Right lung (tissue), 2 donors: ENCODE measurements at regions not wholly inside any gene's neighbourhood (a gene's known extent, or its start where the extent isn't known, plus 50 kb on each side); places are given as distances from the start of the nearest gene placed in this dataset.

ENCODE experiments used
- DNase-seq, 2 donors: peaks; one replicate each; pipeline ENCODE4 v3.0.0-alpha.2; 2013

GRCh38 chr6:169339731-169340309, 86.2 kb upstream of the THBS2 start:
- DNase-seq, result no peak

- no peak for DNase-seq
These were observed 85.4 kb upstream of the THBS2 start for GRCh38 chr6:169339025-169339424.

GRCh38 chr6:169337886-169338445, 84.3 kb upstream of the THBS2 start:
- no peak for DNase-seq

GRCh38 chr6:169335301-169335700, 81.7 kb upstream of the THBS2 start:
- no peak for DNase-seq

- DNase-seq, result no peak
These were observed 78.6 kb upstream of the THBS2 start for GRCh38 chr6:169332250-169332649.

- DNase-seq, result no peak
These were observed 74.6 kb upstream of the THBS2 start for GRCh38 chr6:169328112-169328801.

GRCh38 chr6:169326067-169326799, 72.6 kb upstream of the THBS2 start:
- no peak for DNase-seq

GRCh38 chr6:169324656-169325459, 71.2 kb upstream of the THBS2 start:
- no peak for DNase-seq

- no peak for DNase-seq
These were observed 70.4 kb upstream of the THBS2 start for GRCh38 chr6:169324086-169324485.

GRCh38 chr6:169323221-169323620, 69.6 kb upstream of the THBS2 start:
- no peak for DNase-seq

- no peak for DNase-seq
These were observed 67.9 kb upstream of the THBS2 start for GRCh38 chr6:169321546-169321945.

GRCh38 chr6:169320013-169320412, 66.4 kb upstream of the THBS2 start:
- no peak for DNase-seq

GRCh38 chr6:169317441-169318202, 64.0 kb upstream of the THBS2 start:
- DNase-seq, result no peak

GRCh38 chr6:169316651-169317050, 63.0 kb upstream of the THBS2 start:
- no peak for DNase-seq

GRCh38 chr6:169315830-169316614, 62.4 kb upstream of the THBS2 start:
- no peak for DNase-seq

- no peak for DNase-seq
These were observed 59.8 kb upstream of the THBS2 start for GRCh38 chr6:169313347-169314010.

GRCh38 chr6:169312658-169313346, 59.2 kb upstream of the THBS2 start:
- DNase-seq, result no peak

- no peak for DNase-seq
These were observed 57.3 kb upstream of the THBS2 start for GRCh38 chr6:169310983-169311382.
